HAP-1 (cell line): ENCODE measurements at regions not wholly inside any gene's neighbourhood (a gene's known extent, or its start where the extent isn't known, plus 50 kb on each side); places are given as distances from the start of the nearest gene placed in this dataset.

Source experiments
- DNase-seq, 2 experiments: peaks; one replicate each; pipeline ENCODE4 v3.0.0-alpha.2; 2016 to 2020; ENCODE audit warnings: low spot score in 2 of 2
- H3K27me3 ChIP-seq: fragments of 250-450 bp; sonication (Bioruptor Pico); 2 replicates; pipeline ENCODE4 v1.5.1; 2020; ENCODE audit warnings: low read depth, mild to moderate bottlenecking, moderate library complexity
- H3K36me3 ChIP-seq: fragments of 250-450 bp; sonication (Bioruptor Pico); replicated peaks from 2 replicates; pipeline ENCODE4 v1.5.1; 2020; ENCODE audit warnings: mild to moderate bottlenecking
- H3K4me1 ChIP-seq: fragments of 250-450 bp; sonication (Bioruptor Pico); 2 replicates; pipeline ENCODE4 v1.5.1; 2020; ENCODE audit warnings: mild to moderate bottlenecking
- H3K4me3 ChIP-seq: fragments of 250-450 bp; sonication (Bioruptor Pico); 2 replicates; pipeline ENCODE4 v1.5.1; 2020; ENCODE audit warnings: mild to moderate bottlenecking, moderate library complexity
- H3K9me3 ChIP-seq: fragments of 250-450 bp; sonication (Bioruptor Pico); 2 replicates; pipeline ENCODE4 v1.5.1; 2020; ENCODE audit warnings: mild to moderate bottlenecking, moderate library complexity
- in situ Hi-C: fragments of 300-500 bp; cut with MboI; formaldehyde crosslinking; loops from 3 replicates; pipeline ENCODE4 v1.14.3; 2020; ENCODE audit warnings: low sequenced_read_pairs, inconsistent platforms, mixed read lengths

- Histone ChIP-seq H3K36me3 (no peaks in the 10 kb centered on the region), H3K4me3 (no peak overlapping the region), H3K4me1 (peaks cover 11% of the 10 kb centered on the region), H3K27me3 (peaks cover 10% of the 10 kb centered on the region; the same call in 1 of the 2 replicates), H3K9me3 (no peaks in the 10 kb centered on the region)
- DNase-seq = no peak
- in situ Hi-C loops = no loop called here
Measured at GRCh38 chr1:38242506-38242905, 195.9 kb upstream of the POU3F1 start.

- Histone ChIP-seq H3K36me3 (no peaks in the 10 kb centered on the region), H3K9me3 (no peaks in the 10 kb centered on the region), H3K4me3 (no peak overlapping the region), H3K27me3 (peaks cover 10% of the 10 kb centered on the region; the same call in 1 of the 2 replicates), H3K4me1 (peaks cover 7% of the 10 kb centered on the region)
- in situ Hi-C loops = no loop called here
- DNase-seq = no peak
Measured at GRCh38 chr1:38241594-38242334, 195.2 kb upstream of the POU3F1 start.

- H3K36me3 ChIP-seq = no peaks in the 10 kb centered on the region
- H3K9me3 ChIP-seq = no peaks in the 10 kb centered on the region
- peaks cover 16% of the 10 kb centered on the region for H3K27me3 ChIP-seq
- peaks cover 3% of the 10 kb centered on the region; the same call in 1 of the 2 replicates for H3K4me1 ChIP-seq
- in situ Hi-C loops = no loop called here
- H3K4me3 ChIP-seq = no peak overlapping the region
- no peak for DNase-seq
Measured at GRCh38 chr1:38240618-38241017, 194.0 kb upstream of the POU3F1 start.

GRCh38 chr1:38239258-38239835, 192.8 kb upstream of the POU3F1 start:
- H3K9me3 ChIP-seq = no peaks in the 10 kb centered on the region
- DNase-seq = no peak
- H3K36me3 ChIP-seq = no peaks in the 10 kb centered on the region
- in situ Hi-C loops = no loop called here
- H3K4me1 ChIP-seq = peaks cover 3% of the 10 kb centered on the region; the same call in 1 of the 2 replicates
- H3K27me3 ChIP-seq = peaks cover 27% of the 10 kb centered on the region
- H3K4me3 ChIP-seq = no peak overlapping the region

- Histone ChIP-seq H3K27me3 (peaks cover 25% of the 10 kb centered on the region), H3K4me3 (no peak overlapping the region), H3K4me1 (peaks cover 3% of the 10 kb centered on the region; the same call in 1 of the 2 replicates), H3K9me3 (no peaks in the 10 kb centered on the region), H3K36me3 (no peaks in the 10 kb centered on the region)
- no peak for DNase-seq
- in situ Hi-C loops = no loop called here
Measured at GRCh38 chr1:38238294-38238693, 191.7 kb upstream of the POU3F1 start.

GRCh38 chr1:38235705-38236104, 189.1 kb upstream of the POU3F1 start:
- in situ Hi-C loops = no loop called here
- no peak for DNase-seq
- H3K9me3 ChIP-seq = no peaks in the 10 kb centered on the region

GRCh38 chr1:38231941-38232340, 185.3 kb upstream of the POU3F1 start:
- no peaks in the 10 kb centered on the region for H3K4me1 ChIP-seq
- H3K27me3 ChIP-seq = peaks cover 26% of the 10 kb centered on the region
- no peak for DNase-seq
- no peaks in the 10 kb centered on the region for H3K36me3 ChIP-seq
- H3K4me3 ChIP-seq = no peak overlapping the region
- H3K9me3 ChIP-seq = no peaks in the 10 kb centered on the region
- in situ Hi-C loops = no loop called here

More at GRCh38 chr1:38235705-38236104, 189.1 kb upstream of the POU3F1 start:
- Histone ChIP-seq H3K4me1 (no peaks in the 10 kb centered on the region), H3K36me3 (no peaks in the 10 kb centered on the region), H3K4me3 (no peak overlapping the region), H3K27me3 (peaks cover 26% of the 10 kb centered on the region)

- H3K27me3 ChIP-seq = peaks cover 4% of the 10 kb centered on the region; the same call in 1 of the 2 replicates
- in situ Hi-C loops = no loop called here
- DNase-seq = no peak
Measured at GRCh38 chr1:38228718-38229117, 182.1 kb upstream of the POU3F1 start.

GRCh38 chr1:38225745-38226144, 179.2 kb upstream of the POU3F1 start:
- no peaks in the 10 kb centered on the region for H3K4me1 ChIP-seq
- DNase-seq = no peak
- no peaks in the 10 kb centered on the region for H3K9me3 ChIP-seq
- in situ Hi-C loops = no loop called here
- no peak overlapping the region for H3K4me3 ChIP-seq
- H3K36me3 ChIP-seq = no peaks in the 10 kb centered on the region
- H3K27me3 ChIP-seq = no peaks in the 10 kb centered on the region; the same call in 1 of the 2 replicates

More at GRCh38 chr1:38228718-38229117, 182.1 kb upstream of the POU3F1 start:
- no peaks in the 10 kb centered on the region for H3K36me3 ChIP-seq
- H3K4me3 ChIP-seq = no peak overlapping the region
- H3K4me1 ChIP-seq = no peaks in the 10 kb centered on the region
- H3K9me3 ChIP-seq = no peaks in the 10 kb centered on the region

GRCh38 chr1:38223391-38223790, 176.8 kb upstream of the POU3F1 start:
- in situ Hi-C loops = no loop called here
- no peaks in the 10 kb centered on the region for H3K36me3 ChIP-seq
- no peak overlapping the region for H3K4me3 ChIP-seq
- DNase-seq = no peak
- H3K9me3 ChIP-seq = no peaks in the 10 kb centered on the region
- no peaks in the 10 kb centered on the region; the same call in 1 of the 2 replicates for H3K27me3 ChIP-seq
- H3K4me1 ChIP-seq = no peaks in the 10 kb centered on the region

- in situ Hi-C loops = no loop called here
- Histone ChIP-seq H3K9me3 (no peaks in the 10 kb centered on the region), H3K4me1 (no peaks in the 10 kb centered on the region), H3K4me3 (no peak overlapping the region), H3K36me3 (no peaks in the 10 kb centered on the region), H3K27me3 (no peaks in the 10 kb centered on the region; the same call in 1 of the 2 replicates)
- no peak for DNase-seq
Measured at GRCh38 chr1:38222891-38223290, 176.3 kb upstream of the POU3F1 start.

- Histone ChIP-seq H3K4me1 (no peaks in the 10 kb centered on the region), H3K9me3 (no peaks in the 10 kb centered on the region), H3K36me3 (no peaks in the 10 kb centered on the region), H3K4me3 (no peak overlapping the region), H3K27me3 (no peaks in the 10 kb centered on the region; the same call in 1 of the 2 replicates)
- no peak for DNase-seq
- in situ Hi-C loops = no loop called here
Measured at GRCh38 chr1:38221006-38221649, 174.5 kb upstream of the POU3F1 start.

GRCh38 chr1:38217316-38217715, 170.7 kb upstream of the POU3F1 start:
- H3K4me3 ChIP-seq = no peak overlapping the region
- H3K27me3 ChIP-seq = no peaks in the 10 kb centered on the region
- no peak for DNase-seq

More at GRCh38 chr1:38217316-38217715, 170.7 kb upstream of the POU3F1 start:
- Histone ChIP-seq H3K4me1 (no peaks in the 10 kb centered on the region), H3K36me3 (no peaks in the 10 kb centered on the region), H3K9me3 (no peaks in the 10 kb centered on the region)
- in situ Hi-C loops = no loop called here
